Gastroesophageal sphincter (tissue), 4 donors: ENCODE measurements at regions not wholly inside any gene's neighbourhood (a gene's known extent, or its start where the extent isn't known, plus 50 kb on each side); places are given as distances from the start of the nearest gene placed in this dataset.
"Not testable (repeated sequence)": the region's sequence is repeated elsewhere in the genome, so short reads cannot be mapped to it uniquely, and the experiment has no call there.

Experiments
- ATAC-seq: fragments of 150-250 bp; one replicate; pipeline ENCODE4 v1.9.1; 2016; ENCODE audit warnings: mild to moderate bottlenecking, moderate library complexity
- H3K27ac ChIP-seq, 4 donors: fragments of 200-600 bp; sonication (generic) in 3 of 4; 1 replicate in 3 of 4; 2 replicates in 1 of 4; pipeline ENCODE4 v1.5.1; 2016 to 2019
- H3K27me3 ChIP-seq: fragments of 200-600 bp; sonication (generic); one replicate; pipeline ENCODE4 v1.5.1; 2019
- H3K36me3 ChIP-seq, 2 donors: fragments of 200-600 bp; sonication (generic); one replicate each; pipeline ENCODE4 v1.5.1; 2019; ENCODE audit warnings: control low read depth in 1 of 2
- H3K4me1 ChIP-seq, 3 donors: fragments of 200-600 bp; sonication (generic); 1 replicate in 2 of 3; 2 replicates in 1 of 3; pipeline ENCODE4 v1.5.1; 2016 to 2019; ENCODE audit warnings: control low read depth in 2 of 3
- H3K4me3 ChIP-seq, 2 donors: fragments of 200-600 bp; sonication (generic); one replicate each; pipeline ENCODE4 v1.5.1; 2019; ENCODE audit warnings: mild to moderate bottlenecking in 1 of 2, moderate library complexity in 1 of 2
- H3K9me3 ChIP-seq, 3 donors: fragments of 200-600 bp; sonication (generic); one replicate each; pipeline ENCODE4 v1.5.1; 2017 to 2019; ENCODE audit warnings: control low read depth in 2 of 3
- EP300 ChIP-seq: sonication (generic); formaldehyde crosslinking; IDR thresholded peaks from one replicate; pipeline ENCODE4 v1.6.1; 2017; ENCODE audit warnings: antibody characterized with exemption, mild to moderate bottlenecking
- POLR2A ChIP-seq, 2 donors: fragments of 450-650 bp; IDR thresholded peaks; one replicate each; pipeline ENCODE4 v1.6.1; 2017; ENCODE audit warnings: antibody characterized with exemption in 2 of 2, mild to moderate bottlenecking in 2 of 2, moderate library complexity in 1 of 2
- POLR2AphosphoS5 ChIP-seq: sonication (generic); formaldehyde crosslinking; IDR thresholded peaks from one replicate; pipeline ENCODE4 v1.6.1; 2017; ENCODE audit warnings: antibody characterized with exemption
- WGBS, 2 donors: methylation state at CpG; one replicate each; pipeline ENCODE4 v1.1.5; 2018; ENCODE audit warnings: low coverage in 1 of 2; 5-methylcytosine and 5-hydroxymethylcytosine counted together
- TF ChIP-seq, protein P1 (sequence below), 4 experiments: fragments of 200-600 bp in 2 of 4; fragments of 450-650 bp in 2 of 4; sonication (generic) in 1 of 4; IDR thresholded peaks; one replicate each; pipeline ENCODE4 v1.5.1; 2017 to 2019; ENCODE audit warnings: antibody characterized with exemption in 4 of 4, mild to moderate bottlenecking in 2 of 4, moderate library complexity in 2 of 4

DNA sequence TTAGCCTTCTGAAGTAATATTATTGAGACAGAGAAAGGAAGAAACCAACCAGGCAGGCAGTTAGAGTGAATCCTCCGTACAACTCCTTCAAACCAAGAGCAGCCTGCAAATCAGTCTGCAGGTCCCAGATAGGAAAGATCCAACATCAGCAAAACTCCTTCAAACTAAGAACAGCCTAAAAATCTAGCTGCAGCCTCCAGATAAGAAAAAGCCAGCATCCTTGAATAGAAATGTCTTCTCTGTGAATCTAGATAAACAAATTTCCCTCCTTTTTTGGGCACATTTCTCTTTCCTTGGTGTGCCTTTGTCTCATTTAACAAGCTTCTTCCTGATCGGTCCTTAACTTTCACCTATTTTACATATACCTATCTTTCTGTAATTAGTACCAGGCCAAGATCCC is 1004.6 kb upstream of the TMEFF2 start:
- H3K4me1 ChIP-seq: no peaks in the 10 kb centered on the region
- H3K9me3 ChIP-seq: no peaks in the 10 kb centered on the region
- no peaks in the 10 kb centered on the region for H3K27me3 ChIP-seq
- H3K36me3 ChIP-seq: no peaks in the 10 kb centered on the region
- no peak for TF ChIP-seq POLR2A (IDR thresholded peaks at IDR 0.05)
- TF ChIP-seq, protein P1, sequence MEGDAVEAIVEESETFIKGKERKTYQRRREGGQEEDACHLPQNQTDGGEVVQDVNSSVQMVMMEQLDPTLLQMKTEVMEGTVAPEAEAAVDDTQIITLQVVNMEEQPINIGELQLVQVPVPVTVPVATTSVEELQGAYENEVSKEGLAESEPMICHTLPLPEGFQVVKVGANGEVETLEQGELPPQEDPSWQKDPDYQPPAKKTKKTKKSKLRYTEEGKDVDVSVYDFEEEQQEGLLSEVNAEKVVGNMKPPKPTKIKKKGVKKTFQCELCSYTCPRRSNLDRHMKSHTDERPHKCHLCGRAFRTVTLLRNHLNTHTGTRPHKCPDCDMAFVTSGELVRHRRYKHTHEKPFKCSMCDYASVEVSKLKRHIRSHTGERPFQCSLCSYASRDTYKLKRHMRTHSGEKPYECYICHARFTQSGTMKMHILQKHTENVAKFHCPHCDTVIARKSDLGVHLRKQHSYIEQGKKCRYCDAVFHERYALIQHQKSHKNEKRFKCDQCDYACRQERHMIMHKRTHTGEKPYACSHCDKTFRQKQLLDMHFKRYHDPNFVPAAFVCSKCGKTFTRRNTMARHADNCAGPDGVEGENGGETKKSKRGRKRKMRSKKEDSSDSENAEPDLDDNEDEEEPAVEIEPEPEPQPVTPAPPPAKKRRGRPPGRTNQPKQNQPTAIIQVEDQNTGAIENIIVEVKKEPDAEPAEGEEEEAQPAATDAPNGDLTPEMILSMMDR (IDR thresholded peaks at IDR 0.05): no peak
- TF ChIP-seq POLR2AphosphoS5: no peak
- no peak for TF ChIP-seq EP300
- no peak overlapping the region for H3K27ac ChIP-seq
- H3K4me3 ChIP-seq: no peak overlapping the region
- no peak for ATAC-seq
- 92 to 100% methylated on average over 2 of the region's 2 CpGs for WGBS, 2 donors

DNA sequence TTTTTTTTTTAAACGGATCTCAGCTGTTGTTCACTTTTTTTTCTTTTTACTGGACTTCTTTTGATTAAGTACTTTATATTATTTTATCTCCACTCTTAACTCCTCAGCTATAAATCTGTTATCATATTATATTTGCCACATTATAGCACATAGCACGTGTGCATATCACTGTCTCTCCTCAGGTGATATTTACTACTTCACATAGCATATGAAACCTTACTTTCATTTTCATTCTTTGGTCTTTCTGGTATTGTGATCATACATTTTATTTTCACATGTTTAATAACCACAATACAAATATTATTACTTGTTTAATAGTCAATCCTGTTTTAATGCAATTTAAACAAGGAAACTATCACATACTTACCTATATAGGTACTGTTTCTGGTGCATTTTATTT is 993.1 kb upstream of the TMEFF2 start:
- H3K27me3 ChIP-seq: no peaks in the 10 kb centered on the region
- no peaks in the 10 kb centered on the region for H3K36me3 ChIP-seq
- H3K27ac ChIP-seq: no peak overlapping the region
- no peaks in the 10 kb centered on the region for H3K9me3 ChIP-seq
- H3K4me1 ChIP-seq: no peaks in the 10 kb centered on the region
- 39 to 58% methylated on average over 2 of the region's 2 CpGs for WGBS, 2 donors
- TF ChIP-seq, protein P1 (IDR thresholded peaks at IDR 0.05): no peak
- TF ChIP-seq POLR2A (IDR thresholded peaks at IDR 0.05): no peak
- no peak overlapping the region for H3K4me3 ChIP-seq
- no peak for ATAC-seq

DNA sequence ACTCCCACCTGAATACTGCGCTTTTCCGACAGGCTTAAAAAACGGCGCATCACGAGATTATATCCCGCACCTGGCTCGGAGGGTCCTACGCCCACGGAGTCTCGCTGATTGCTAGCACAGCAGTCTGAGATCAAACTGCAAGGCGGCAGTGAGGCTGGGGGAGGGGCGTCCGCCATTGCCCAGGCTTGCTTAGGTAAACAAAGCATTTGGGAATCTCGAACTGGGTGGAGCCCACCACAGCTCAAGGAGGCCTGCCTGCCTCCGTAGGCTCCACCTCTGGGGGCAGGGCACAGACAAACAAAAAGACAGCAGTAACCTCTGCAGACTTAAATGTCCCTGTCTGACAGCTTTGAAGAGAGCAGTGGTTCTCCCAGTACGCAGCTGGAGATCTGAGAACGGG is 976.2 kb upstream of the TMEFF2 start:
- H3K4me1 ChIP-seq, H3K4me3 ChIP-seq, ATAC-seq, H3K27me3 ChIP-seq, H3K27ac ChIP-seq, H3K36me3 ChIP-seq, H3K9me3 ChIP-seq: not testable (repeated sequence)
- no CpG with 5 or more reads among the region's 17 CpGs for WGBS, 2 donors

DNA sequence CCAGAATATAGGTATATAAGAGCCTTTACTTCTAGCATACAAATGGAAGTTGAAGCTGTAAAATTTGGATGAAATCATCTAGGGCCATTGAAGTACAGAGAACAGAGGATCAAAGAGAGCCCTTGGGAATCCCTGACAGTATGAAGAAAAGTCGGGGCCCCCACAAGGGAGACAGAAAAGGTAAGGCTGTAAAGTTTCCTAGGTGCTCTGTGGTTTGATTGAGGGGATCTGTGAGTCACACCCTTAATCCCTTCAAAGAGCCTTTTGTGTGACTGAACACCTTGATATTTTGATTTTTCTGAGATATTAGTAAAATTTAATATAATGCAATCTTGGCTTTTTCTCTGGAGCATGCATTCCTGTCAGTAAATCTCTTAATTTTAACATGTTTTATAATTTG is 961.7 kb upstream of the TMEFF2 start:
- H3K36me3 ChIP-seq: no peaks in the 10 kb centered on the region
- no peaks in the 10 kb centered on the region for H3K4me1 ChIP-seq
- no peak for TF ChIP-seq EP300
- TF ChIP-seq POLR2AphosphoS5: no peak
- TF ChIP-seq POLR2A (IDR thresholded peaks at IDR 0.05): no peak
- TF ChIP-seq, protein P1 (IDR thresholded peaks at IDR 0.05): no peak
- H3K9me3 ChIP-seq: no peaks in the 10 kb centered on the region
- H3K27me3 ChIP-seq: no peaks in the 10 kb centered on the region
- no peak overlapping the region for H3K4me3 ChIP-seq
- no peak overlapping the region for H3K27ac ChIP-seq
- ATAC-seq: no peak
- 56 to 80% methylated on average over 1 of the region's 1 CpG for WGBS, 2 donors

DNA sequence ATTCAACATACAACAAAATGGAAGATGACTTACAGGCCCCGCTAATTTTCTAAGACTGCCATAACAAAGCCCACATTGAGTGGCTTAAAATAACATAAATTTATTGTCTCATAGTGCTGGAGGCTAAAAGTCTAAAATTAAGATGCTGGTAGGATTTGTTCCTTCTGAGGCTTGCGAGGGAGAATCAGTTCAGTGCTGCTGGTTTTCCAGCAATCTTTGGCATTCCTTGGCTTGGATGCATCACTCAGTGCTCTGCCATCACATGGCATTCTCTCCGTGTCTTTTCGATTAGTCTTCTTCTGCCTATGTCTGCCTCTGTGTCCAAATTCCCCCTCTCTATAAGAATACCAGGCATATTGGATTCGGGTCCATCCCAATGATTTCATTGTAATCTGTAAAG is 959.3 kb upstream of the TMEFF2 start:
- ATAC-seq: no peak
- no peak overlapping the region for H3K4me3 ChIP-seq
- no peaks in the 10 kb centered on the region for H3K9me3 ChIP-seq
- H3K27me3 ChIP-seq: no peaks in the 10 kb centered on the region
- H3K27ac ChIP-seq: no peak overlapping the region
- TF ChIP-seq, protein P1 (IDR thresholded peaks at IDR 0.05): no peak
- TF ChIP-seq EP300 (no peak), POLR2AphosphoS5 (no peak), POLR2A (IDR thresholded peaks at IDR 0.05) (no peak)
- WGBS, 2 donors: 78 to 93% methylated on average over 5 of the region's 5 CpGs
- no peaks in the 10 kb centered on the region for H3K4me1 ChIP-seq
- H3K36me3 ChIP-seq: no peaks in the 10 kb centered on the region

DNA sequence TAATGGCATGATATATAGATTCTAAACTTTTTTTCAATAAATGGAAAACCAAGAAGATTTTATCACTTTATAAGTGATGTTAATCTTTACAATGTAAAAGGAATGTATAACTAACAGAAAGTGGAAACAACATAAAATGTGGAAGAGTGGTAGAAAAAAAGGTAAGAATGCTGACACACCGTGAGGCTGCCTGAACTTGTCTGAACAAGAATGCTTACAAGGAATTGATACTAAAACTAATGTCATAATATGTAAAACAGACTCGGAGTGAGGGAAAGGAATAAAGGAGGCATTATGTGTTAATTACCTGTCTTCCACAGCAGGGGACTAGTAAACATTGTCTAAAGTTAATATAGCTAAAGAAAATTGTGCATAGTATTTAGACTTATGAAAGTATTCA is 958.8 kb upstream of the TMEFF2 start:
- Histone ChIP-seq H3K36me3 (no peaks in the 10 kb centered on the region), H3K9me3 (no peaks in the 10 kb centered on the region), H3K4me3 (no peak overlapping the region), H3K27me3 (no peaks in the 10 kb centered on the region), H3K4me1 (no peaks in the 10 kb centered on the region), H3K27ac (no peak overlapping the region)
- 50 to 54% methylated on average over 2 of the region's 2 CpGs for WGBS, 2 donors
- no peak for ATAC-seq
- TF ChIP-seq EP300 (no peak), POLR2A (IDR thresholded peaks at IDR 0.05) (no peak), POLR2AphosphoS5 (no peak)
- TF ChIP-seq, protein P1 (IDR thresholded peaks at IDR 0.05): no peak

DNA sequence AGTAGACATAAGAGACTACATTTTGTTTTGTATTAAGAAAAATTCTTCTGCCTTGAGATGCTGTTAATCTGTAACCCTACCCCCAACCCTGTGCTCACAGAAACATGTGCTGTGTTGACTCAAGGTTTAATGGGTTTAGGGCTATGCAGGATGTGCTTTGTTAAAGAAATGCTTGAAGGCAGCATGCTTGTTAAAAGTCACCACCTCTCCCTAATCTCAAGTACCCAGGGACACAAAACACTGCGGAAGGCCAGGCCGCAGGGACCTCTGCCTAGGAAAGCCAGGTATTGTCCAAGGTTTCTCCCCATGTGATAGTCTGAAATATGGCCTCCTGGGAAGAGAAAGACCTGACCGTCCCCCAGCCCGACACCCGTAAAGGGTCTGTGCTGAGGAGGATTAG is 947.7 kb upstream of the TMEFF2 start:
- WGBS, 2 donors: 60 to 88% methylated on average over 1 to 2 of the region's 5 CpGs
- H3K4me1 ChIP-seq, H3K4me3 ChIP-seq, H3K27ac ChIP-seq, H3K27me3 ChIP-seq, H3K9me3 ChIP-seq, H3K36me3 ChIP-seq, ATAC-seq: not testable (repeated sequence)
